K562 (cell line): ENCODE measurements at regions not wholly inside any gene's neighbourhood (a gene's known extent, or its start where the extent isn't known, plus 50 kb on each side); places are given as distances from the start of the nearest gene placed in this dataset.
A peak's percentile ranks its signal among the peaks of the same experiment; 100 is the strongest.

Experiments used
- KAT2B ChIP-seq: IDR thresholded peaks from one replicate; pipeline ENCODE4 v1.6.1; 2012; ENCODE audit warnings: low read depth, mild to moderate bottlenecking, control low read depth, inconsistent platforms, low read length, moderate library complexity
- PHF21A ChIP-seq: fragments of 450-650 bp; IDR thresholded peaks from 2 replicates; pipeline ENCODE4 v1.6.1; 2017; ENCODE audit warnings: low read depth, borderline replicate concordance
- ZFP36 ChIP-seq: fragments of 150-350 bp; IDR thresholded peaks from 2 replicates; pipeline ENCODE4 v1.6.1; 2018; ENCODE audit warnings: low read length, low read depth; ENCODE audit not compliant: partially characterized antibody
- TF ChIP-seq, protein P1 (sequence below): fragments of 450-650 bp; formaldehyde crosslinking; IDR thresholded peaks from 2 replicates; pipeline ENCODE4 v1.4.0; 2020; ENCODE audit warnings: mild to moderate bottlenecking, moderate library complexity
- TF ChIP-seq, protein P2 (sequence below): IDR thresholded peaks from 2 replicates; pipeline ENCODE4 v1.6.1; 2014; ENCODE audit warnings: antibody characterized with exemption
- TF ChIP-seq, protein P3 (sequence below): fragments of 450-650 bp; IDR thresholded peaks from 2 replicates; pipeline ENCODE4 v1.6.1; 2016; ENCODE audit warnings: borderline replicate concordance

DNA sequence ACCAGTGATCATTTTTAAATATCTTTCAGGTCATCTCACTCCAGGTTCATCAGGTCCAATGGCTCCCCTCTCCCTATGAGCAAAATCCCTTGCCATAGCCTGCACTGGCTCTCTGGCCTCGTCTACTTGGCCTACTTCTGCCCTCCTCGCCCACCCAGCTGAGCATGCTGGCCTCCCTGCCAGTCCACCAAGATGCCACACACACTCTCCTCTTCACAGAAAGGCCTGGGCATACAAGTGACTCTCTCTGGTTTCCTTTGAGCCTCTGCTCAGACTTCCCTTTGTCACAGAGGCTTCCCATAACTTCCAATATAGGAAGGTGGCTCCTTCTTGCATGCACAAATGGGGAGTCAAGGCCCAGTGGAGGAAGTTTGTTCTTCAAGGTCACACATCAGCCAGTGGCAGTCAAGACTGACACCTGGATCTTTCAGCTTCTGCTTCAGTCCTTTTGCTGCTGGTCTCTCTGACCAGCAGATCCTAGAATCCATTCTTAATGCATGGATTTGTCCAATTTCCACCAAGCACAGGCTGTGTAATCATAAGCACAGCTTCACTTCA is 223.2 kb upstream of the HES1 start (continued):
- TF ChIP-seq, protein P1, sequence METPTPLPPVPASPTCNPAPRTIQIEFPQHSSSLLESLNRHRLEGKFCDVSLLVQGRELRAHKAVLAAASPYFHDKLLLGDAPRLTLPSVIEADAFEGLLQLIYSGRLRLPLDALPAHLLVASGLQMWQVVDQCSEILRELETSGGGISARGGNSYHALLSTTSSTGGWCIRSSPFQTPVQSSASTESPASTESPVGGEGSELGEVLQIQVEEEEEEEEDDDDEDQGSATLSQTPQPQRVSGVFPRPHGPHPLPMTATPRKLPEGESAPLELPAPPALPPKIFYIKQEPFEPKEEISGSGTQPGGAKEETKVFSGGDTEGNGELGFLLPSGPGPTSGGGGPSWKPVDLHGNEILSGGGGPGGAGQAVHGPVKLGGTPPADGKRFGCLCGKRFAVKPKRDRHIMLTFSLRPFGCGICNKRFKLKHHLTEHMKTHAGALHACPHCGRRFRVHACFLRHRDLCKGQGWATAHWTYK, result peak; percentile 54; the same call in 1 of the 2 replicates
- TF ChIP-seq PHF21A (no peak), ZFP36 (no peak), KAT2B (no peak)
- TF ChIP-seq, protein P2, sequence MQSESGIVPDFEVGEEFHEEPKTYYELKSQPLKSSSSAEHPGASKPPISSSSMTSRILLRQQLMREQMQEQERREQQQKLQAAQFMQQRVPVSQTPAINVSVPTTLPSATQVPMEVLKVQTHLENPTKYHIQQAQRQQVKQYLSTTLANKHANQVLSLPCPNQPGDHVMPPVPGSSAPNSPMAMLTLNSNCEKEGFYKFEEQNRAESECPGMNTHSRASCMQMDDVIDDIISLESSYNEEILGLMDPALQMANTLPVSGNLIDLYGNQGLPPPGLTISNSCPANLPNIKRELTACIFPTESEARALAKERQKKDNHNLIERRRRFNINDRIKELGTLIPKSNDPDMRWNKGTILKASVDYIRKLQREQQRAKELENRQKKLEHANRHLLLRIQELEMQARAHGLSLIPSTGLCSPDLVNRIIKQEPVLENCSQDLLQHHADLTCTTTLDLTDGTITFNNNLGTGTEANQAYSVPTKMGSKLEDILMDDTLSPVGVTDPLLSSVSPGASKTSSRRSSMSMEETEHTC, result no peak
- TF ChIP-seq, protein P3, sequence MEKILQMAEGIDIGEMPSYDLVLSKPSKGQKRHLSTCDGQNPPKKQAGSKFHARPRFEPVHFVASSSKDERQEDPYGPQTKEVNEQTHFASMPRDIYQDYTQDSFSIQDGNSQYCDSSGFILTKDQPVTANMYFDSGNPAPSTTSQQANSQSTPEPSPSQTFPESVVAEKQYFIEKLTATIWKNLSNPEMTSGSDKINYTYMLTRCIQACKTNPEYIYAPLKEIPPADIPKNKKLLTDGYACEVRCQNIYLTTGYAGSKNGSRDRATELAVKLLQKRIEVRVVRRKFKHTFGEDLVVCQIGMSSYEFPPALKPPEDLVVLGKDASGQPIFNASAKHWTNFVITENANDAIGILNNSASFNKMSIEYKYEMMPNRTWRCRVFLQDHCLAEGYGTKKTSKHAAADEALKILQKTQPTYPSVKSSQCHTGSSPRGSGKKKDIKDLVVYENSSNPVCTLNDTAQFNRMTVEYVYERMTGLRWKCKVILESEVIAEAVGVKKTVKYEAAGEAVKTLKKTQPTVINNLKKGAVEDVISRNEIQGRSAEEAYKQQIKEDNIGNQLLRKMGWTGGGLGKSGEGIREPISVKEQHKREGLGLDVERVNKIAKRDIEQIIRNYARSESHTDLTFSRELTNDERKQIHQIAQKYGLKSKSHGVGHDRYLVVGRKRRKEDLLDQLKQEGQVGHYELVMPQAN, result no peak
